DND-41 (cell line): ENCODE measurements at regions not wholly inside any gene's neighbourhood (a gene's known extent, or its start where the extent isn't known, plus 50 kb on each side); places are given as distances from the start of the nearest gene placed in this dataset.

Experiments
- EZH2 ChIP-seq: IDR thresholded peaks from 3 replicates; pipeline ENCODE4 v1.6.1; 2012; ENCODE audit warnings: borderline replicate concordance, low read depth, mild to moderate bottlenecking, moderate library complexity, low read length, inconsistent platforms; ENCODE audit not compliant: severe bottlenecking
- TF ChIP-seq, protein P1 (sequence below): IDR thresholded peaks from 2 replicates; pipeline ENCODE4 v1.5.1; 2012; ENCODE audit warnings: borderline replicate concordance, low read length, moderate library complexity, mild to moderate bottlenecking; ENCODE audit not compliant: poor library complexity, severe bottlenecking; ENCODE audit errors: extremely low read depth

GRCh38 chr1:218995091-218995665 is 178.5 kb upstream of the LYPLAL1 start:
- TF ChIP-seq, protein P1, sequence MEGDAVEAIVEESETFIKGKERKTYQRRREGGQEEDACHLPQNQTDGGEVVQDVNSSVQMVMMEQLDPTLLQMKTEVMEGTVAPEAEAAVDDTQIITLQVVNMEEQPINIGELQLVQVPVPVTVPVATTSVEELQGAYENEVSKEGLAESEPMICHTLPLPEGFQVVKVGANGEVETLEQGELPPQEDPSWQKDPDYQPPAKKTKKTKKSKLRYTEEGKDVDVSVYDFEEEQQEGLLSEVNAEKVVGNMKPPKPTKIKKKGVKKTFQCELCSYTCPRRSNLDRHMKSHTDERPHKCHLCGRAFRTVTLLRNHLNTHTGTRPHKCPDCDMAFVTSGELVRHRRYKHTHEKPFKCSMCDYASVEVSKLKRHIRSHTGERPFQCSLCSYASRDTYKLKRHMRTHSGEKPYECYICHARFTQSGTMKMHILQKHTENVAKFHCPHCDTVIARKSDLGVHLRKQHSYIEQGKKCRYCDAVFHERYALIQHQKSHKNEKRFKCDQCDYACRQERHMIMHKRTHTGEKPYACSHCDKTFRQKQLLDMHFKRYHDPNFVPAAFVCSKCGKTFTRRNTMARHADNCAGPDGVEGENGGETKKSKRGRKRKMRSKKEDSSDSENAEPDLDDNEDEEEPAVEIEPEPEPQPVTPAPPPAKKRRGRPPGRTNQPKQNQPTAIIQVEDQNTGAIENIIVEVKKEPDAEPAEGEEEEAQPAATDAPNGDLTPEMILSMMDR, result no peak
- no peak for TF ChIP-seq EZH2
